ENCODE measurements at regions not wholly inside any gene's neighbourhood (a gene's known extent, or its start where the extent isn't known, plus 50 kb on each side); places are given as distances from the start of the nearest gene placed in this dataset.

DNA sequence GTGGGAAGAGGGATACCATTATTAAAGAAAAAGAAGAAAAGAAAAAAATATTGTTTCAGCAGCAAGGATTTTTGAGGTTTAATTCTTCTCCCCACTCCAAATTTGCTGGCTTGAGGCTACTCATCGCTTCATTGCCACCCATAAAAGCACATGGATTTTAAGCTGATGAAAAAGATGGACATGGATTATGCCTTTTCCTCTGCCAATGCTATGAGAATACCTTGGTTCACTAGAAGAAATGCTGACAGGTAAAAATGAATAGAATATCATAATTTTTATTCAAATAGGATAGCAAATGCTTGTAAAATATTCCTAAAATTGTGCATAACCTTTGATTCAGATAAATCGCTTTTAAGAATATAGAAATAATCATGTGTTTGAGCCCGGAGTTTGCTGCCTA, 289.7 kb upstream of the DPYD start:
- Histone ChIP-seq H3K4me3 (ENCODE audit: low read length in 3 of 3) (no peak overlapping the region), H3K9ac (ENCODE audit: low read length in 3 of 3) (no peak overlapping the region), H3K9me3 (ENCODE audit: control insufficient read depth in 2 of 3, insufficient read depth in 1 of 3, low read length in 3 of 3) (no peaks in the 10 kb centered on the region), H3K27ac (ENCODE audit: low read depth in 2 of 2, low read length in 2 of 2) (no peak overlapping the region), H3K36me3 (ENCODE audit: control insufficient read depth in 2 of 3, insufficient read depth in 3 of 3, low read length in 3 of 3) (no peaks in the 10 kb centered on the region), H3K27me3 (ENCODE audit: control insufficient read depth, insufficient read depth, low read length) (no peaks in the 10 kb centered on the region), H3K4me1 (ENCODE audit: control insufficient read depth in 2 of 3, insufficient read depth in 2 of 3, low read depth in 1 of 3, low read length in 3 of 3) (no peaks in the 10 kb centered on the region)
- TF ChIP-seq CTCF (IDR thresholded peaks at IDR 0.05; ENCODE audit: borderline replicate concordance, extremely low read depth, insufficient read depth) = no peak
- no peak for FAIRE-seq
- no peak for DNase-seq
- intact Hi-C loops (cut with DNase I) = no loop called here

DNA sequence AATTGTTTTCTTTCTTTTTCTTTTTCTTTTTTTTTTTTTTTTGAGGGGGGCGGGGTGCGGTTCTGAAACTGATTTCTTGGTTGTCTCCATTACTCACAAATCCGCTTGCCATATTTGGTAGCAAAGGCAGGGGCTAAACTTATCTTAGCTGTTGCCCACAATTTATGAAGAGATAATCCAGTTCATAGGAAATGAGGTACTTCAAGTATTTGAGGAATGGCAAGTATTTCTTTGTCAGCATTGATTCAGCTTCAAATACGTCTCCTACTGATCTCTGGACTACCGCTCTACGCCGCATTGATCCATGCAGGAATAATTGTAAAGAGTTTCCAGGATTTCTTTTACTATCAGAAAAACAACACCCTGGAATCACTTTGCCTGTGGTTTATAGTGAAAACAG, 289.2 kb upstream of the DPYD start:
- no peak for DNase-seq
- no peak overlapping the region for H3K9ac ChIP-seq (ENCODE audit: low read length in 3 of 3)

GRCh38 chr1:98205291-98206017, 284.6 kb upstream of the DPYD start:
- DNase-seq (peak in 2 of 5 donors; percentile 4 to 8), FAIRE-seq (no peak)
- no peaks in the 10 kb centered on the region for H3K9me3 ChIP-seq (ENCODE audit: control insufficient read depth in 2 of 3, insufficient read depth in 1 of 3, low read length in 3 of 3)
- TF ChIP-seq CTCF (IDR thresholded peaks at IDR 0.05; ENCODE audit: borderline replicate concordance, extremely low read depth, insufficient read depth) = no peak
- H3K9ac ChIP-seq (ENCODE audit: low read length in 3 of 3) = no peak overlapping the region
- H3K27me3 ChIP-seq (ENCODE audit: control insufficient read depth, insufficient read depth, low read length) = no peaks in the 10 kb centered on the region
- no peak overlapping the region for H3K4me3 ChIP-seq (ENCODE audit: low read length in 3 of 3)
- no peaks in the 10 kb centered on the region for H3K4me1 ChIP-seq (ENCODE audit: control insufficient read depth in 2 of 3, insufficient read depth in 2 of 3, low read depth in 1 of 3, low read length in 3 of 3)
- no peaks in the 10 kb centered on the region for H3K36me3 ChIP-seq (ENCODE audit: control insufficient read depth in 2 of 3, insufficient read depth in 3 of 3, low read length in 3 of 3)
- no peak overlapping the region for H3K27ac ChIP-seq (ENCODE audit: low read depth in 2 of 2, low read length in 2 of 2)
- intact Hi-C loops (cut with DNase I) = no loop called here

More for the DNA sequence above, 289.2 kb upstream of the DPYD start:
- FAIRE-seq = no peak
- H3K9me3 ChIP-seq (ENCODE audit: control insufficient read depth in 2 of 3, insufficient read depth in 1 of 3, low read length in 3 of 3) = no peaks in the 10 kb centered on the region
- intact Hi-C loops (cut with DNase I) = no loop called here
- no peaks in the 10 kb centered on the region for H3K36me3 ChIP-seq (ENCODE audit: control insufficient read depth in 2 of 3, insufficient read depth in 3 of 3, low read length in 3 of 3)
- no peak overlapping the region for H3K27ac ChIP-seq (ENCODE audit: low read depth in 2 of 2, low read length in 2 of 2)
- H3K4me3 ChIP-seq (ENCODE audit: low read length in 3 of 3) = no peak overlapping the region
- no peak for TF ChIP-seq CTCF (IDR thresholded peaks at IDR 0.05; ENCODE audit: borderline replicate concordance, extremely low read depth, insufficient read depth)
- H3K4me1 ChIP-seq (ENCODE audit: control insufficient read depth in 2 of 3, insufficient read depth in 2 of 3, low read depth in 1 of 3, low read length in 3 of 3) = no peaks in the 10 kb centered on the region
- H3K27me3 ChIP-seq (ENCODE audit: control insufficient read depth, insufficient read depth, low read length) = no peaks in the 10 kb centered on the region

DNA sequence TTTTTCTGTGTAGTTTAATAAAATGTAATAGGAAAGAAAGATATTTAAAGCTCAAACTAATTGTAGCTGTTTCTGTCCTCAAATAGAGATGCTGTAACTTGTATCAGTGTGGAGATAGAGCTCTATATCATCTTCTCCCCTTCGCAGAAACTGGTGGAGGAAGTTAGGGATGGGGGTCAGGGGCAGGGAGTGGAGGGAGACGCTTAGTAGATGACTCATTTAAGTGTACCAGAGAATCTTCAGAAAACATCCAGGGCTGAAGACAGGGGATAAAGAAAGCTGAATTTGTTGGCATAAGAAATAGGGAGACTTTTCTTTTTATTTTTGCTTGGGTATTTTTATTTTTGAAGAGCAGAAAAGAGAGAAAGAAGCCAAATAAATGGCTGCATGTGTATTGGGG, 282.6 kb upstream of the DPYD start:
- Histone ChIP-seq H3K9me3 (ENCODE audit: control insufficient read depth in 2 of 3, insufficient read depth in 1 of 3, low read length in 3 of 3) (no peaks in the 10 kb centered on the region), H3K27me3 (ENCODE audit: control insufficient read depth, insufficient read depth, low read length) (no peaks in the 10 kb centered on the region), H3K36me3 (ENCODE audit: control insufficient read depth in 2 of 3, insufficient read depth in 3 of 3, low read length in 3 of 3) (no peaks in the 10 kb centered on the region), H3K4me3 (ENCODE audit: low read length in 3 of 3) (no peak overlapping the region), H3K9ac (ENCODE audit: low read length in 3 of 3) (no peak overlapping the region), H3K27ac (ENCODE audit: low read depth in 2 of 2, low read length in 2 of 2) (no peak overlapping the region), H3K4me1 (ENCODE audit: control insufficient read depth in 2 of 3, insufficient read depth in 2 of 3, low read depth in 1 of 3, low read length in 3 of 3) (no peaks in the 10 kb centered on the region)
- intact Hi-C loops (cut with DNase I) = no loop called here
- no peak for TF ChIP-seq CTCF (IDR thresholded peaks at IDR 0.05; ENCODE audit: borderline replicate concordance, extremely low read depth, insufficient read depth)
- no peak for FAIRE-seq
- DNase-seq = no peak

All from kidney (tissue), 13 donors.